Cardiac muscle cell (in vitro differentiated cells and primary cell): ENCODE measurements at regions not wholly inside any gene's neighbourhood (a gene's known extent, or its start where the extent isn't known, plus 50 kb on each side); places are given as distances from the start of the nearest gene placed in this dataset.

Experiments
- DNase-seq, 2 donors: peaks; one replicate each; pipeline versions ENCODE4 v3.0.0 to v3.0.0-alpha.2; 2010 to 2017; ENCODE audit warnings: low read depth in 1 of 2, low spot score in 1 of 2
- H3K27ac ChIP-seq: fragments of 200-600 bp; sonication (generic); 2 replicates; pipeline ENCODE4 v1.5.1; 2016
- H3K27me3 ChIP-seq: fragments of 200-600 bp; sonication (generic); 2 replicates; pipeline ENCODE4 v1.6.0; 2016; ENCODE audit warnings: control low read depth
- H3K36me3 ChIP-seq: fragments of 200-600 bp; sonication (generic); 2 replicates; pipeline ENCODE4 v1.5.1; 2016; ENCODE audit warnings: control low read depth
- H3K4me1 ChIP-seq: fragments of 200-600 bp; sonication (generic); 2 replicates; pipeline ENCODE4 v1.8.1; 2017; ENCODE audit warnings: low read depth, mild to moderate bottlenecking, mixed run types
- H3K4me3 ChIP-seq: fragments of 200-600 bp; sonication (generic); 2 replicates; pipeline ENCODE4 v1.5.1; 2016; ENCODE audit warnings: mild to moderate bottlenecking
- H3K9me3 ChIP-seq: fragments of 200-600 bp; sonication (generic); 2 replicates; pipeline ENCODE4 v1.5.1; 2017; ENCODE audit warnings: low read depth, mild to moderate bottlenecking, control low read depth
- CTCF ChIP-seq: IDR thresholded peaks from 2 replicates; pipeline ENCODE4 v1.5.1; 2012; ENCODE audit warnings: low read depth, mild to moderate bottlenecking, low read length

GRCh38 chr2:104332731-104333130 is 521.2 kb upstream of the POU3F3 start:
- no peak for DNase-seq
- no peak for TF ChIP-seq CTCF
- H3K9me3 ChIP-seq: no peaks in the 10 kb centered on the region
- H3K27me3 ChIP-seq: no peaks in the 10 kb centered on the region
- H3K4me3 ChIP-seq: no peak overlapping the region
- no peaks in the 10 kb centered on the region for H3K4me1 ChIP-seq
- H3K36me3 ChIP-seq: no peaks in the 10 kb centered on the region
- H3K27ac ChIP-seq: no peak overlapping the region

GRCh38 chr2:104337869-104338268 is 516.0 kb upstream of the POU3F3 start:
- Histone ChIP-seq H3K27me3 (no peaks in the 10 kb centered on the region), H3K36me3 (no peaks in the 10 kb centered on the region), H3K4me3 (no peak overlapping the region), H3K4me1 (peaks cover 5% of the 10 kb centered on the region), H3K27ac (no peak overlapping the region), H3K9me3 (no peaks in the 10 kb centered on the region)
- no peak for TF ChIP-seq CTCF
- DNase-seq: no peak

- H3K4me1 ChIP-seq: peaks cover 5% of the 10 kb centered on the region
- no peak for TF ChIP-seq CTCF
These were observed 513.8 kb upstream of the POU3F3 start for GRCh38 chr2:104340162-104340561.

GRCh38 chr2:104340879-104341828 is 512.8 kb upstream of the POU3F3 start:
- TF ChIP-seq CTCF: no peak
- Histone ChIP-seq H3K27me3 (peaks cover 6% of the 10 kb centered on the region), H3K4me3 (no peak overlapping the region), H3K4me1 (peaks cover 5% of the 10 kb centered on the region), H3K27ac (no peak overlapping the region), H3K9me3 (no peaks in the 10 kb centered on the region), H3K36me3 (no peaks in the 10 kb centered on the region)
- peak in 1 of 2 donors; percentile 22 for DNase-seq

More at GRCh38 chr2:104340162-104340561, 513.8 kb upstream of the POU3F3 start:
- no peak overlapping the region for H3K27ac ChIP-seq
- H3K27me3 ChIP-seq: peaks cover 6% of the 10 kb centered on the region
- no peaks in the 10 kb centered on the region for H3K36me3 ChIP-seq
- no peaks in the 10 kb centered on the region for H3K9me3 ChIP-seq
- no peak for DNase-seq
- H3K4me3 ChIP-seq: no peak overlapping the region

- H3K36me3 ChIP-seq: no peaks in the 10 kb centered on the region
- DNase-seq: no peak
- no peak overlapping the region for H3K4me3 ChIP-seq
- H3K27me3 ChIP-seq: peaks cover 6% of the 10 kb centered on the region
- TF ChIP-seq CTCF: no peak
- peaks cover 5% of the 10 kb centered on the region for H3K4me1 ChIP-seq
- no peaks in the 10 kb centered on the region for H3K9me3 ChIP-seq
- H3K27ac ChIP-seq: no peak overlapping the region
These were observed 509.6 kb upstream of the POU3F3 start for GRCh38 chr2:104344306-104344705.
